ENCODE measurements at regions not wholly inside any gene's neighbourhood (a gene's known extent, or its start where the extent isn't known, plus 50 kb on each side); places are given as distances from the start of the nearest gene placed in this dataset.

DNA sequence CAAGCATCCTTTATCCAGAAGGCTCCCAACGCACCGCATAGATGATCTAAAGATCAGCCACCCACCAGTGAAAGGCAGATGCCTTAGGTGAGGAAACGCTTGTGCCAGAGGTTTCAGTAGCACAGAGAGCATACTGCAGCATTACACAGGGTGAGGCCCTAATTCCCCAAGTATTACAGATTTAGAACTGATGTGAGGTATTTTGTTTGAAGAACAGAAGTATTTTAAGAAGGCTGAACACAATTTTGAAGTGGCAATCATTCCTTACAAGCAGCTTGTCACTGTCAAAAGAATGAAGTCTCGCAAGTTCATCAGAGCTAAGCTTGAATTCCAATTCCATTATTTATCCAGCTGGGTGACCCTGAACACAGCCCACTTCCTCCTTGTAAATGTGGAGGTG lies 70.0 kb upstream of the FAT3 start:
- ChIA-PET POLR2A (no interaction called here), CTCF (no interaction called here)
- no TSS peak for BruUV-seq (replicated peaks)
- intact Hi-C loops (cut with micrococcal nuclease; ENCODE audit: unreplicated experiment) = loop anchor here (1.0 kb wide), 1 partner anchor 243 kb away; no protein-coding TSS in a partner anchor
- H3K36me3 ChIP-seq (ENCODE audit: control insufficient read depth, insufficient read depth, low read length) = no peaks in the 10 kb centered on the region
- H3K9me3 Mint-ChIP-seq (ENCODE audit: unreplicated experiment) = no peaks in the 10 kb centered on the region
- H3K4me3 ChIP-seq (ENCODE audit: low read depth, low read length) = no peak overlapping the region
- DNase-seq = no peak
- no peaks in the 10 kb centered on the region; the same call in 1 of the 2 replicates for H3K4me1 ChIP-seq
- H3K27ac Mint-ChIP-seq (ENCODE audit: unreplicated experiment) = no peak overlapping the region
- peaks cover 3% of the 10 kb centered on the region for H3K27me3 Mint-ChIP-seq (ENCODE audit: insufficient read depth, unreplicated experiment)
- no peaks in the 10 kb centered on the region for H3K9me3 ChIP-seq
- H3K27me3 ChIP-seq (replicated peaks; ENCODE audit: control insufficient read depth, insufficient read depth, low read length) = no peaks in the 10 kb centered on the region
- H3K4me3 Mint-ChIP-seq (ENCODE audit: unreplicated experiment) = no peak overlapping the region
- no peaks in the 10 kb centered on the region for H3K36me3 Mint-ChIP-seq (ENCODE audit: insufficient read depth, unreplicated experiment)
- TF ChIP-seq, protein P1, sequence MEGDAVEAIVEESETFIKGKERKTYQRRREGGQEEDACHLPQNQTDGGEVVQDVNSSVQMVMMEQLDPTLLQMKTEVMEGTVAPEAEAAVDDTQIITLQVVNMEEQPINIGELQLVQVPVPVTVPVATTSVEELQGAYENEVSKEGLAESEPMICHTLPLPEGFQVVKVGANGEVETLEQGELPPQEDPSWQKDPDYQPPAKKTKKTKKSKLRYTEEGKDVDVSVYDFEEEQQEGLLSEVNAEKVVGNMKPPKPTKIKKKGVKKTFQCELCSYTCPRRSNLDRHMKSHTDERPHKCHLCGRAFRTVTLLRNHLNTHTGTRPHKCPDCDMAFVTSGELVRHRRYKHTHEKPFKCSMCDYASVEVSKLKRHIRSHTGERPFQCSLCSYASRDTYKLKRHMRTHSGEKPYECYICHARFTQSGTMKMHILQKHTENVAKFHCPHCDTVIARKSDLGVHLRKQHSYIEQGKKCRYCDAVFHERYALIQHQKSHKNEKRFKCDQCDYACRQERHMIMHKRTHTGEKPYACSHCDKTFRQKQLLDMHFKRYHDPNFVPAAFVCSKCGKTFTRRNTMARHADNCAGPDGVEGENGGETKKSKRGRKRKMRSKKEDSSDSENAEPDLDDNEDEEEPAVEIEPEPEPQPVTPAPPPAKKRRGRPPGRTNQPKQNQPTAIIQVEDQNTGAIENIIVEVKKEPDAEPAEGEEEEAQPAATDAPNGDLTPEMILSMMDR (IDR thresholded peaks at IDR 0.05; ENCODE audit: insufficient read depth in 1 of 2, low read depth in 1 of 2, low read length in 1 of 2, severe bottlenecking in 1 of 2, unreplicated experiment in 1 of 2) = no peak
- H3K4me1 Mint-ChIP-seq (ENCODE audit: low read depth, unreplicated experiment) = no peaks in the 10 kb centered on the region

DNA sequence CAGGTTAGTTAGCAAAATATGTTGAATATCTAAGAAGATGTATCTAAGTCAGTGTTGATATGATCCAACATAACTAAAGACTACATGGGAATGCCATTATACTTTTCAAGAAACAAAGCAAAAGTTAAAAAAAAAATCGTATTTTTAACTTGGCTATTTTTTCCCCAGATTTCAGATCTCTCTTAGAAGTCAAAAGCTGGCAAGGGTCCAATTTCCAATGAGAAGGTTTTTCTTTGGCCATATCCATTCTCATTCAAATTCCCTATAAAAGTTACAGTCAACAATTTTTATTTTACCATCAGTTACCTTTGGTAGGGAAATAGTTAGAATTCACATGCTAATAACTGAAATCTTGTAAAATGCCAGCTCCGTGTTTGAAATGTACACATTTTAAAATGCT lies 70.5 kb upstream of the FAT3 start:
- no peaks in the 10 kb centered on the region for H3K36me3 Mint-ChIP-seq (ENCODE audit: insufficient read depth, unreplicated experiment)
- H3K9me3 ChIP-seq = no peaks in the 10 kb centered on the region
- H3K4me1 ChIP-seq = no peaks in the 10 kb centered on the region; the same call in 1 of the 2 replicates
- no peaks in the 10 kb centered on the region for H3K27me3 ChIP-seq (replicated peaks; ENCODE audit: control insufficient read depth, insufficient read depth, low read length)
- DNase-seq = no peak
- H3K4me3 Mint-ChIP-seq (ENCODE audit: unreplicated experiment) = no peak overlapping the region
- H3K9me3 Mint-ChIP-seq (ENCODE audit: unreplicated experiment) = no peaks in the 10 kb centered on the region
- no peaks in the 10 kb centered on the region for H3K36me3 ChIP-seq (ENCODE audit: control insufficient read depth, insufficient read depth, low read length)
- intact Hi-C loops (cut with micrococcal nuclease; ENCODE audit: unreplicated experiment) = loop anchor here (1.0 kb wide), 1 partner anchor 243 kb away; no protein-coding TSS in a partner anchor
- no peak overlapping the region for H3K27ac Mint-ChIP-seq (ENCODE audit: unreplicated experiment)
- H3K4me1 Mint-ChIP-seq (ENCODE audit: low read depth, unreplicated experiment) = no peaks in the 10 kb centered on the region
- POLR2A ChIA-PET = no interaction called here
- BruUV-seq (replicated peaks) = no TSS peak
- CTCF ChIA-PET = interaction anchor here (0.6 kb wide), 1 partner anchor 424 kb away, joined by 4 read pairs; no protein-coding TSS in a partner anchor
- TF ChIP-seq, protein P1 (IDR thresholded peaks at IDR 0.05; ENCODE audit: insufficient read depth in 1 of 2, low read depth in 1 of 2, low read length in 1 of 2, severe bottlenecking in 1 of 2, unreplicated experiment in 1 of 2) = no peak
- peaks cover 3% of the 10 kb centered on the region for H3K27me3 Mint-ChIP-seq (ENCODE audit: insufficient read depth, unreplicated experiment)
- no peak overlapping the region for H3K4me3 ChIP-seq (ENCODE audit: low read depth, low read length)

DNA sequence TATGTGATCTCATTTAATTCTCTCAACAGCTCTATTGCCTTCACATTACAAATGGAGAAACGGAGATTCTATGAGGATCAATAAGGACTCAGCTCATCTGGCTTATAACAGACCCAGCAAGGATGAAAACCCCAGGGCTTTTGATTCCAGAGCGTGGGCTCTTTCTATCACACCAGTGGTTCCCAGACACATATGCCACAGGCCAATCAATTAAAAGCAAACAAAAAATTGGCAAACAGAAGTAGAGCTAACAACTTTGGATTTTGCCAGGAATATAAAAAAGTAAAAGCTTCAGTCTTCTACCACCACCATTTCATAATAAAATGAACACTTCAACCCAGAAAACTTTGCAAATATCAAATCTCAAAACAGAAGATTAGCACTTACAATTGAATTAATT lies 71.1 kb upstream of the FAT3 start:
- CTCF ChIA-PET = interaction anchor here (0.6 to 0.7 kb wide), 2 partner anchors 399 to 423 kb away, joined by 4 read pairs; no protein-coding TSS in a partner anchor
- H3K36me3 Mint-ChIP-seq (ENCODE audit: insufficient read depth, unreplicated experiment) = no peaks in the 10 kb centered on the region

More for the DNA sequence above, 71.1 kb upstream of the FAT3 start:
- Histone ChIP-seq H3K36me3 (ENCODE audit: control insufficient read depth, insufficient read depth, low read length) (no peaks in the 10 kb centered on the region), H3K4me3 (ENCODE audit: low read depth, low read length) (no peak overlapping the region), H3K9me3 (no peaks in the 10 kb centered on the region), H3K4me1 (no peaks in the 10 kb centered on the region; the same call in 1 of the 2 replicates), H3K27me3 (replicated peaks; ENCODE audit: control insufficient read depth, insufficient read depth, low read length) (no peaks in the 10 kb centered on the region)
- TF ChIP-seq, protein P1 (IDR thresholded peaks at IDR 0.05; ENCODE audit: insufficient read depth in 1 of 2, low read depth in 1 of 2, low read length in 1 of 2, severe bottlenecking in 1 of 2, unreplicated experiment in 1 of 2) = no peak
- H3K27ac Mint-ChIP-seq (ENCODE audit: unreplicated experiment) = no peak overlapping the region
- peaks cover 3% of the 10 kb centered on the region for H3K27me3 Mint-ChIP-seq (ENCODE audit: insufficient read depth, unreplicated experiment)
- POLR2A ChIA-PET = no interaction called here
- H3K4me1 Mint-ChIP-seq (ENCODE audit: low read depth, unreplicated experiment) = no peaks in the 10 kb centered on the region
- no peak overlapping the region for H3K4me3 Mint-ChIP-seq (ENCODE audit: unreplicated experiment)
- DNase-seq = no peak
- BruUV-seq (replicated peaks) = no TSS peak
- H3K9me3 Mint-ChIP-seq (ENCODE audit: unreplicated experiment) = no peaks in the 10 kb centered on the region
- intact Hi-C loops (cut with micrococcal nuclease; ENCODE audit: unreplicated experiment) = loop anchor here (2.0 kb wide), 1 partner anchor 399 kb away; no protein-coding TSS in a partner anchor

Measured in Caco-2 (cell line).